ENCODE measurements at regions not wholly inside any gene's neighbourhood (a gene's known extent, or its start where the extent isn't known, plus 50 kb on each side); places are given as distances from the start of the nearest gene placed in this dataset.

DNA sequence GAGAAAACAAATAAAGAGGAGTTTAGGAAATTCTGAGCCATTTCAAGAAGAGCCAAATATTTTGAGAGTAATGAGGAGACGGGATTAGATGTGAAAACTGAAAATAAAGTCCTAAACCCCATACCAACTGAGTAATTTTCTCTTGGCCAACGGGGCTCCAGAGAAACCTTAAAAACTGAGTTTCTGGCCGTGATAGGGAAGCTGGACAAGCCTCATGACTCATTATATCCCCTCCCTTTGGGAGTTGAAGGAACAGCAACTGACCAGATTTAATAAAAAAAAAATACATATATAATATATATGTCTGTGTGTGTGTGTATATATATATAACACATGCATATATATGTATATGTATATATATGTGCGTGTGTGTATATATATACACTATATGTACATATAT is 119.6 kb downstream of the PRDM9 start:
- TF ChIP-seq, protein P1, sequence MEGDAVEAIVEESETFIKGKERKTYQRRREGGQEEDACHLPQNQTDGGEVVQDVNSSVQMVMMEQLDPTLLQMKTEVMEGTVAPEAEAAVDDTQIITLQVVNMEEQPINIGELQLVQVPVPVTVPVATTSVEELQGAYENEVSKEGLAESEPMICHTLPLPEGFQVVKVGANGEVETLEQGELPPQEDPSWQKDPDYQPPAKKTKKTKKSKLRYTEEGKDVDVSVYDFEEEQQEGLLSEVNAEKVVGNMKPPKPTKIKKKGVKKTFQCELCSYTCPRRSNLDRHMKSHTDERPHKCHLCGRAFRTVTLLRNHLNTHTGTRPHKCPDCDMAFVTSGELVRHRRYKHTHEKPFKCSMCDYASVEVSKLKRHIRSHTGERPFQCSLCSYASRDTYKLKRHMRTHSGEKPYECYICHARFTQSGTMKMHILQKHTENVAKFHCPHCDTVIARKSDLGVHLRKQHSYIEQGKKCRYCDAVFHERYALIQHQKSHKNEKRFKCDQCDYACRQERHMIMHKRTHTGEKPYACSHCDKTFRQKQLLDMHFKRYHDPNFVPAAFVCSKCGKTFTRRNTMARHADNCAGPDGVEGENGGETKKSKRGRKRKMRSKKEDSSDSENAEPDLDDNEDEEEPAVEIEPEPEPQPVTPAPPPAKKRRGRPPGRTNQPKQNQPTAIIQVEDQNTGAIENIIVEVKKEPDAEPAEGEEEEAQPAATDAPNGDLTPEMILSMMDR (conservative IDR thresholded peaks at IDR 0.05; ENCODE audit: low read length), result no peak
- no peak for TF ChIP-seq EZH2phosphoT487 (IDR thresholded peaks at IDR 0.05; ENCODE audit: borderline replicate concordance)

All from Loucy (cell line).